BLaER1 (cell line): ENCODE measurements at regions not wholly inside any gene's neighbourhood (a gene's known extent, or its start where the extent isn't known, plus 50 kb on each side); places are given as distances from the start of the nearest gene placed in this dataset.

Source experiments
- H3K27ac ChIP-seq: shearing (Covaris generic); formaldehyde crosslinking; 2 replicates; pipeline ENCODE4 v1.8.1; 2022
- H3K27me3 ChIP-seq: shearing (Covaris generic); formaldehyde crosslinking; 2 replicates; pipeline ENCODE4 v1.8.1; 2022
- H3K36me3 ChIP-seq: shearing (Covaris generic); formaldehyde crosslinking; 2 replicates; pipeline ENCODE4 v1.8.1; 2022
- H3K4me1 ChIP-seq: shearing (Covaris generic); formaldehyde crosslinking; 2 replicates; pipeline ENCODE4 v1.8.1; 2022
- H3K4me2 ChIP-seq: shearing (Covaris generic); formaldehyde crosslinking; 2 replicates; pipeline ENCODE4 v1.8.1; 2022
- H3K4me3 ChIP-seq: shearing (Covaris generic); formaldehyde crosslinking; 2 replicates; pipeline ENCODE4 v1.8.1; 2022
- H3K9ac ChIP-seq: shearing (Covaris generic); formaldehyde crosslinking; 2 replicates; pipeline ENCODE4 v1.8.1; 2022
- H3K9me3 ChIP-seq: shearing (Covaris generic); formaldehyde crosslinking; 2 replicates; pipeline ENCODE4 v1.8.1; 2022
- H4K20me1 ChIP-seq: shearing (Covaris generic); formaldehyde crosslinking; 2 replicates; pipeline ENCODE4 v1.8.1; 2022
- Cebpa-rat ChIP-seq: shearing (Covaris generic); IDR thresholded peaks from 2 replicates; pipeline ENCODE4 v1.8.1; 2022

- Histone ChIP-seq H3K36me3 (no peaks in the 10 kb centered on the region), H3K9me3 (no peaks in the 10 kb centered on the region), H3K4me2 (no peak overlapping the region), H3K9ac (no peak overlapping the region), H3K27ac (no peak overlapping the region), H3K27me3 (no peaks in the 10 kb centered on the region), H4K20me1 (no peaks in the 10 kb centered on the region), H3K4me3 (no peak overlapping the region), H3K4me1 (peaks cover 6% of the 10 kb centered on the region; the same call in 1 of the 2 replicates)
- TF ChIP-seq Cebpa-rat = no peak
Observed at GRCh38 chr9:16153741-16154140, 600.9 kb downstream of the CCDC171 start.

- Histone ChIP-seq H3K27me3 (no peaks in the 10 kb centered on the region), H3K9ac (no peak overlapping the region), H3K27ac (no peak overlapping the region), H3K4me3 (no peak overlapping the region), H3K36me3 (no peaks in the 10 kb centered on the region), H3K4me2 (no peak overlapping the region), H3K4me1 (peaks cover 6% of the 10 kb centered on the region; the same call in 1 of the 2 replicates), H4K20me1 (no peaks in the 10 kb centered on the region), H3K9me3 (no peaks in the 10 kb centered on the region)
- TF ChIP-seq Cebpa-rat = no peak
Observed at GRCh38 chr9:16154521-16155078, 601.8 kb downstream of the CCDC171 start.

GRCh38 chr9:16155878-16156277 is 603.0 kb downstream of the CCDC171 start:
- Histone ChIP-seq H3K9ac (no peak overlapping the region), H3K27ac (no peak overlapping the region), H3K9me3 (no peaks in the 10 kb centered on the region), H3K27me3 (no peaks in the 10 kb centered on the region), H3K4me1 (peaks cover 5% of the 10 kb centered on the region; the same call in 1 of the 2 replicates), H4K20me1 (no peaks in the 10 kb centered on the region), H3K36me3 (no peaks in the 10 kb centered on the region), H3K4me2 (no peak overlapping the region), H3K4me3 (no peak overlapping the region)
- no peak for TF ChIP-seq Cebpa-rat

- Histone ChIP-seq H3K9ac (no peak overlapping the region), H3K4me3 (no peak overlapping the region), H3K4me1 (no peaks in the 10 kb centered on the region), H3K27me3 (no peaks in the 10 kb centered on the region), H3K36me3 (no peaks in the 10 kb centered on the region), H3K27ac (no peak overlapping the region), H3K9me3 (no peaks in the 10 kb centered on the region), H3K4me2 (no peak overlapping the region), H4K20me1 (no peaks in the 10 kb centered on the region)
- TF ChIP-seq Cebpa-rat = no peak
Observed at GRCh38 chr9:16157216-16157615, 604.4 kb downstream of the CCDC171 start.

- Histone ChIP-seq H3K4me3 (no peak overlapping the region), H3K9me3 (no peaks in the 10 kb centered on the region), H4K20me1 (no peaks in the 10 kb centered on the region), H3K36me3 (no peaks in the 10 kb centered on the region), H3K27me3 (no peaks in the 10 kb centered on the region), H3K4me2 (no peak overlapping the region), H3K9ac (no peak overlapping the region), H3K4me1 (no peaks in the 10 kb centered on the region), H3K27ac (no peak overlapping the region)
- TF ChIP-seq Cebpa-rat = no peak
Observed at GRCh38 chr9:16157651-16158050, 604.8 kb downstream of the CCDC171 start.

GRCh38 chr9:16158093-16158492 is 605.2 kb downstream of the CCDC171 start:
- Histone ChIP-seq H3K36me3 (no peaks in the 10 kb centered on the region), H4K20me1 (no peaks in the 10 kb centered on the region), H3K27ac (no peak overlapping the region), H3K4me2 (no peak overlapping the region), H3K9me3 (no peaks in the 10 kb centered on the region), H3K4me3 (no peak overlapping the region), H3K9ac (no peak overlapping the region), H3K4me1 (no peaks in the 10 kb centered on the region), H3K27me3 (no peaks in the 10 kb centered on the region)
- no peak for TF ChIP-seq Cebpa-rat

- H3K27me3 ChIP-seq = no peaks in the 10 kb centered on the region
- TF ChIP-seq Cebpa-rat = no peak
- no peaks in the 10 kb centered on the region for H3K9me3 ChIP-seq
- H3K4me2 ChIP-seq = no peak overlapping the region
- no peaks in the 10 kb centered on the region for H4K20me1 ChIP-seq
- H3K4me1 ChIP-seq = no peaks in the 10 kb centered on the region
- H3K36me3 ChIP-seq = no peaks in the 10 kb centered on the region
- H3K9ac ChIP-seq = no peak overlapping the region
- H3K4me3 ChIP-seq = no peak overlapping the region
- H3K27ac ChIP-seq = no peak overlapping the region
Observed at GRCh38 chr9:16161483-16161882, 608.6 kb downstream of the CCDC171 start.

GRCh38 chr9:16170119-16170518 is 617.3 kb downstream of the CCDC171 start:
- Histone ChIP-seq H3K4me1 (no peaks in the 10 kb centered on the region), H3K27ac (no peak overlapping the region), H3K9me3 (no peaks in the 10 kb centered on the region), H3K9ac (no peak overlapping the region), H3K4me3 (no peak overlapping the region), H3K27me3 (no peaks in the 10 kb centered on the region), H3K4me2 (no peak overlapping the region), H3K36me3 (no peaks in the 10 kb centered on the region), H4K20me1 (no peaks in the 10 kb centered on the region)
- TF ChIP-seq Cebpa-rat = no peak

GRCh38 chr9:16171911-16172310 is 619.1 kb downstream of the CCDC171 start:
- H3K9ac ChIP-seq = no peak overlapping the region
- no peak overlapping the region for H3K4me3 ChIP-seq
- TF ChIP-seq Cebpa-rat = no peak
- H3K27ac ChIP-seq = no peak overlapping the region
- H3K4me2 ChIP-seq = no peak overlapping the region
- no peaks in the 10 kb centered on the region for H3K9me3 ChIP-seq
- H3K4me1 ChIP-seq = no peaks in the 10 kb centered on the region
- no peaks in the 10 kb centered on the region for H4K20me1 ChIP-seq
- no peaks in the 10 kb centered on the region for H3K36me3 ChIP-seq
- no peaks in the 10 kb centered on the region for H3K27me3 ChIP-seq

GRCh38 chr9:16172796-16173195 is 620.0 kb downstream of the CCDC171 start:
- H3K27ac ChIP-seq = no peak overlapping the region
- no peak overlapping the region for H3K4me3 ChIP-seq
- H4K20me1 ChIP-seq = no peaks in the 10 kb centered on the region
- H3K9me3 ChIP-seq = no peaks in the 10 kb centered on the region
- no peak for TF ChIP-seq Cebpa-rat
- H3K4me2 ChIP-seq = no peak overlapping the region
- no peaks in the 10 kb centered on the region for H3K36me3 ChIP-seq
- H3K4me1 ChIP-seq = no peaks in the 10 kb centered on the region
- H3K9ac ChIP-seq = no peak overlapping the region
- H3K27me3 ChIP-seq = no peaks in the 10 kb centered on the region

- Histone ChIP-seq H3K36me3 (no peaks in the 10 kb centered on the region), H3K9ac (no peak overlapping the region), H3K4me1 (no peaks in the 10 kb centered on the region), H3K4me3 (no peak overlapping the region), H3K27ac (no peak overlapping the region), H3K4me2 (no peak overlapping the region), H3K9me3 (no peaks in the 10 kb centered on the region; the same call in 1 of the 2 replicates), H3K27me3 (no peaks in the 10 kb centered on the region), H4K20me1 (no peaks in the 10 kb centered on the region)
- TF ChIP-seq Cebpa-rat = no peak
Observed at GRCh38 chr9:16174915-16175314, 622.1 kb downstream of the CCDC171 start.
